ENCODE measurements at regions not wholly inside any gene's neighbourhood (a gene's known extent, or its start where the extent isn't known, plus 50 kb on each side); places are given as distances from the start of the nearest gene placed in this dataset.
"Not testable (repeated sequence)": the region's sequence is repeated elsewhere in the genome, so short reads cannot be mapped to it uniquely, and the experiment has no call there.

- not testable (repeated sequence) for H3K79me1 ChIP-seq (ENCODE audit: insufficient read depth, low read depth, low read length, poor library complexity, severe bottlenecking); H3K9me3 ChIP-seq (ENCODE audit: control insufficient read depth, low read depth, low read length); H2BK5ac ChIP-seq (ENCODE audit: insufficient read length, low read length); H3K4me2 ChIP-seq (ENCODE audit: insufficient read depth, insufficient read length, low read length); H3K4me1 Mint-ChIP-seq; H2BK12ac ChIP-seq (ENCODE audit: insufficient read length, low read depth, low read length); H3K4me1 ChIP-seq (ENCODE audit: insufficient read depth, low read length); H3K27me3 Mint-ChIP-seq (ENCODE audit: low read depth); H3K23me2 ChIP-seq (ENCODE audit: insufficient read length, low read depth, low read length, poor library complexity, severe bottlenecking); H2AK5ac ChIP-seq (ENCODE audit: insufficient read length, low read length); H3K9ac ChIP-seq (ENCODE audit: extremely low read depth, insufficient read length, low read length); H2BK120ac ChIP-seq (ENCODE audit: low read depth, low read length, poor library complexity, severe bottlenecking); H2BK20ac ChIP-seq (ENCODE audit: low read depth, low read length, poor library complexity, severe bottlenecking); H3K4ac ChIP-seq (ENCODE audit: low read depth, low read length); H3K9me3 Mint-ChIP-seq; H3K79me2 ChIP-seq (ENCODE audit: insufficient read depth, low read length); H3K23ac ChIP-seq (ENCODE audit: insufficient read length, low read depth, low read length); H2AFZ ChIP-seq (ENCODE audit: low read length); H3K27ac ChIP-seq (ENCODE audit: insufficient read length, low read depth, low read length); H3K36me3 Mint-ChIP-seq (ENCODE audit: insufficient read depth in 1 of 3, low read depth in 3 of 3); H3T11ph ChIP-seq (ENCODE audit: low read length); H3K27me3 ChIP-seq (ENCODE audit: insufficient read depth, low read length); H4K91ac ChIP-seq (ENCODE audit: insufficient read length, low read depth, low read length); H3K56ac ChIP-seq (ENCODE audit: insufficient read length, low read depth, low read length); H4K5ac ChIP-seq (ENCODE audit: insufficient read length, low read depth, low read length); DNase-seq; H3K4me3 Mint-ChIP-seq; H3K18ac ChIP-seq (ENCODE audit: insufficient read length, low read depth, low read length); H4K20me1 ChIP-seq (ENCODE audit: control insufficient read depth, insufficient read depth, insufficient read length); H4K8ac ChIP-seq (replicated peaks; ENCODE audit: insufficient read length, low read depth, low read length); H3K27ac Mint-ChIP-seq; H3K14ac ChIP-seq (ENCODE audit: insufficient read depth, low read length); H2BK15ac ChIP-seq (ENCODE audit: low read depth, low read length)
- WGBS (ENCODE audit: extremely low coverage, insufficient read length, low lambda C conversion rate) = no CpG with 5 or more reads among the region's 7 CpGs
These were observed 63.8 kb downstream of the SPANXA1 start for GRCh38 chrX:141520750-141521149.

- not testable (repeated sequence) for H3K9ac ChIP-seq (ENCODE audit: extremely low read depth, insufficient read length, low read length); H3K9me3 ChIP-seq (ENCODE audit: control insufficient read depth, low read depth, low read length); H3K79me1 ChIP-seq (ENCODE audit: insufficient read depth, low read depth, low read length, poor library complexity, severe bottlenecking); DNase-seq; H3K27ac Mint-ChIP-seq; H3T11ph ChIP-seq (ENCODE audit: low read length); H3K79me2 ChIP-seq (ENCODE audit: insufficient read depth, low read length); H3K4ac ChIP-seq (ENCODE audit: low read depth, low read length); H3K56ac ChIP-seq (ENCODE audit: insufficient read length, low read depth, low read length); H3K36me3 Mint-ChIP-seq (ENCODE audit: insufficient read depth in 1 of 3, low read depth in 3 of 3); H3K27me3 Mint-ChIP-seq (ENCODE audit: low read depth); H4K5ac ChIP-seq (ENCODE audit: insufficient read length, low read depth, low read length); H4K8ac ChIP-seq (replicated peaks; ENCODE audit: insufficient read length, low read depth, low read length); H3K4me2 ChIP-seq (ENCODE audit: insufficient read depth, insufficient read length, low read length); H3K23me2 ChIP-seq (ENCODE audit: insufficient read length, low read depth, low read length, poor library complexity, severe bottlenecking); H3K14ac ChIP-seq (ENCODE audit: insufficient read depth, low read length); H3K4me1 ChIP-seq (ENCODE audit: insufficient read depth, low read length); H2BK12ac ChIP-seq (ENCODE audit: insufficient read length, low read depth, low read length); H2BK15ac ChIP-seq (ENCODE audit: low read depth, low read length); H4K91ac ChIP-seq (ENCODE audit: insufficient read length, low read depth, low read length); H2BK20ac ChIP-seq (ENCODE audit: low read depth, low read length, poor library complexity, severe bottlenecking); H3K4me1 Mint-ChIP-seq; H2BK5ac ChIP-seq (ENCODE audit: insufficient read length, low read length); H3K18ac ChIP-seq (ENCODE audit: insufficient read length, low read depth, low read length); H2AFZ ChIP-seq (ENCODE audit: low read length); H4K20me1 ChIP-seq (ENCODE audit: control insufficient read depth, insufficient read depth, insufficient read length); H2AK5ac ChIP-seq (ENCODE audit: insufficient read length, low read length); H3K27me3 ChIP-seq (ENCODE audit: insufficient read depth, low read length); H3K23ac ChIP-seq (ENCODE audit: insufficient read length, low read depth, low read length); H3K4me3 Mint-ChIP-seq; H2BK120ac ChIP-seq (ENCODE audit: low read depth, low read length, poor library complexity, severe bottlenecking); H3K27ac ChIP-seq (ENCODE audit: insufficient read length, low read depth, low read length)
- H3K9me3 Mint-ChIP-seq = peaks cover 12 to 18% of the 10 kb centered on the region in 2 experiments
- WGBS (ENCODE audit: extremely low coverage, insufficient read length, low lambda C conversion rate) = no CpG with 5 or more reads among the region's 6 CpGs
These were observed 108.8 kb downstream of the SPANXA1 start for GRCh38 chrX:141475788-141476187.
